ENCODE measurements at regions not wholly inside any gene's neighbourhood (a gene's known extent, or its start where the extent isn't known, plus 50 kb on each side); places are given as distances from the start of the nearest gene placed in this dataset.

DNA sequence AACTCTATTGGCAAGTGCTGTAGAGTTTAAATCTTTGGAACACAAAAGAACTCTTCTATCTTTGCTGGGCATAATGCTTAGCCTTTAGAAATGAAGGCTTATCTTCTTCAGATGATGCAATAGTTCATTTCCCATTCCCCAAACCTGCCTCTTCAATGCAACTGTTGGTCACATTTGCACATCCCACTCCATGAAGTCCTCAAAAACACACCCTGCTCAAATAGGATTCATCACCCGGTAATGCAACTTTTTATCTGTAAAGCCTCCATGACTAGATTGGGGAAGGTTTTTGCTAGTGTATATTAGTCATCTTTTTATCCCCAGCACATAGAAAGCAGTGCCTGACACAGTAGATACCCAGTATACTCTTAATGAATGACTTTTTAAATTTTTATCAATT, 376.4 kb downstream of the RBM43 start:
- TF ChIP-seq, protein P1, sequence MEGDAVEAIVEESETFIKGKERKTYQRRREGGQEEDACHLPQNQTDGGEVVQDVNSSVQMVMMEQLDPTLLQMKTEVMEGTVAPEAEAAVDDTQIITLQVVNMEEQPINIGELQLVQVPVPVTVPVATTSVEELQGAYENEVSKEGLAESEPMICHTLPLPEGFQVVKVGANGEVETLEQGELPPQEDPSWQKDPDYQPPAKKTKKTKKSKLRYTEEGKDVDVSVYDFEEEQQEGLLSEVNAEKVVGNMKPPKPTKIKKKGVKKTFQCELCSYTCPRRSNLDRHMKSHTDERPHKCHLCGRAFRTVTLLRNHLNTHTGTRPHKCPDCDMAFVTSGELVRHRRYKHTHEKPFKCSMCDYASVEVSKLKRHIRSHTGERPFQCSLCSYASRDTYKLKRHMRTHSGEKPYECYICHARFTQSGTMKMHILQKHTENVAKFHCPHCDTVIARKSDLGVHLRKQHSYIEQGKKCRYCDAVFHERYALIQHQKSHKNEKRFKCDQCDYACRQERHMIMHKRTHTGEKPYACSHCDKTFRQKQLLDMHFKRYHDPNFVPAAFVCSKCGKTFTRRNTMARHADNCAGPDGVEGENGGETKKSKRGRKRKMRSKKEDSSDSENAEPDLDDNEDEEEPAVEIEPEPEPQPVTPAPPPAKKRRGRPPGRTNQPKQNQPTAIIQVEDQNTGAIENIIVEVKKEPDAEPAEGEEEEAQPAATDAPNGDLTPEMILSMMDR (IDR thresholded peaks at IDR 0.05 in 2 of 3, conservative IDR thresholded peaks at IDR 0.05 in 1 of 3; ENCODE audit: borderline replicate concordance in 1 of 3, insufficient read depth in 1 of 3, low read depth in 2 of 3, low read length in 2 of 3) = no peak
- TF ChIP-seq EZH2phosphoT487 (IDR thresholded peaks at IDR 0.05; ENCODE audit: borderline replicate concordance) = no peak
- no peak for TF ChIP-seq POLR2A (IDR thresholded peaks at IDR 0.05; ENCODE audit: borderline replicate concordance, extremely low read depth, insufficient read depth, insufficient read length)
- TF ChIP-seq RAD21 (IDR thresholded peaks at IDR 0.05; ENCODE audit: low read depth) = no peak
- TF ChIP-seq TCF7L2 (IDR thresholded peaks at IDR 0.05; ENCODE audit: borderline replicate concordance, extremely low read depth, insufficient read depth, insufficient read length) = no peak
- no peak for TF ChIP-seq ZFX (IDR thresholded peaks at IDR 0.05)
- TF ChIP-seq ZNF274 (IDR thresholded peaks at IDR 0.05; ENCODE audit: low read depth, low read length) = no peak
- no peak for TF ChIP-seq EZH2 (IDR thresholded peaks at IDR 0.05)
- TF ChIP-seq, protein P2, sequence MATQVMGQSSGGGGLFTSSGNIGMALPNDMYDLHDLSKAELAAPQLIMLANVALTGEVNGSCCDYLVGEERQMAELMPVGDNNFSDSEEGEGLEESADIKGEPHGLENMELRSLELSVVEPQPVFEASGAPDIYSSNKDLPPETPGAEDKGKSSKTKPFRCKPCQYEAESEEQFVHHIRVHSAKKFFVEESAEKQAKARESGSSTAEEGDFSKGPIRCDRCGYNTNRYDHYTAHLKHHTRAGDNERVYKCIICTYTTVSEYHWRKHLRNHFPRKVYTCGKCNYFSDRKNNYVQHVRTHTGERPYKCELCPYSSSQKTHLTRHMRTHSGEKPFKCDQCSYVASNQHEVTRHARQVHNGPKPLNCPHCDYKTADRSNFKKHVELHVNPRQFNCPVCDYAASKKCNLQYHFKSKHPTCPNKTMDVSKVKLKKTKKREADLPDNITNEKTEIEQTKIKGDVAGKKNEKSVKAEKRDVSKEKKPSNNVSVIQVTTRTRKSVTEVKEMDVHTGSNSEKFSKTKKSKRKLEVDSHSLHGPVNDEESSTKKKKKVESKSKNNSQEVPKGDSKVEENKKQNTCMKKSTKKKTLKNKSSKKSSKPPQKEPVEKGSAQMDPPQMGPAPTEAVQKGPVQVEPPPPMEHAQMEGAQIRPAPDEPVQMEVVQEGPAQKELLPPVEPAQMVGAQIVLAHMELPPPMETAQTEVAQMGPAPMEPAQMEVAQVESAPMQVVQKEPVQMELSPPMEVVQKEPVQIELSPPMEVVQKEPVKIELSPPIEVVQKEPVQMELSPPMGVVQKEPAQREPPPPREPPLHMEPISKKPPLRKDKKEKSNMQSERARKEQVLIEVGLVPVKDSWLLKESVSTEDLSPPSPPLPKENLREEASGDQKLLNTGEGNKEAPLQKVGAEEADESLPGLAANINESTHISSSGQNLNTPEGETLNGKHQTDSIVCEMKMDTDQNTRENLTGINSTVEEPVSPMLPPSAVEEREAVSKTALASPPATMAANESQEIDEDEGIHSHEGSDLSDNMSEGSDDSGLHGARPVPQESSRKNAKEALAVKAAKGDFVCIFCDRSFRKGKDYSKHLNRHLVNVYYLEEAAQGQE (IDR thresholded peaks at IDR 0.05; ENCODE audit: low read depth) = no peak
- TF ChIP-seq SIN3A (IDR thresholded peaks at IDR 0.05; ENCODE audit: low read depth) = no peak
- no peak for TF ChIP-seq POLR2AphosphoS5 (IDR thresholded peaks at IDR 0.05; ENCODE audit: low read depth, low read length)
